Activated effector memory CD4-positive, alpha-beta T cell treated with anti-CD3 and anti-CD28 coated beads, Interleukin-2, amount 50 U/mL, for 16 hours (primary cell): ENCODE measurements at regions not wholly inside any gene's neighbourhood (a gene's known extent, or its start where the extent isn't known, plus 50 kb on each side); places are given as distances from the start of the nearest gene placed in this dataset.
"Not testable (repeated sequence)": the region's sequence is repeated elsewhere in the genome, so short reads cannot be mapped to it uniquely, and the experiment has no call there.

Experiments
- DNase-seq: peaks from one replicate; pipeline ENCODE4 v3.0.0-alpha.2; 2020

DNA sequence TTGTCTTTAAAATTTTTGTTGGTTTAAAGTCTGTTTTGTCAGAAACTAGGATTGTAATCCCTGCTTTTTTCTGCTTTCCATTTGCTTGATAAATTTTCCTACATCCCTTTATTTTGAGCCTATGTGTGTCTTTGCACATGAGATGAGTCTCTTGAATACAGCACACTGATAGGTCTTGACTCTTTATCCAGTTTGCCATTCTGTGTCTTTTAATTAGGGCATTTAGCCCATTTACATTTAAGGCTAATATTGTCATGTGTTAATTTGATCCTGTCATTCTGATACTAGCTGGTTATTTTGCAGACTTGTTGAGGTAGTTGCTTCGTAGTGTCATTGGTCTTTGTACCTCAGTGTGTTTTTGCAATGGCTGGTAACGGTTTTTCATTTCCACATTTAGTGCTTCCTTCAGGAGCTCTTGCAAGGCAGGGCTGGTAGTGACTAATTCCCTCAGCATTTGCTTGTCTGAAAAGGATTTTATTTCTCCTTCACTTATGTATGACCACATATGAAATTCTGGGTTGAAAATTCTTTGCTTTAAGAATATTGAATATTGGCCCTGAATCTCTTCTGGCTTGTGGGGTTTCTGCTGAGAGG, 294.7 kb downstream of the WDR11 start:
- not testable (repeated sequence) for DNase-seq

DNA sequence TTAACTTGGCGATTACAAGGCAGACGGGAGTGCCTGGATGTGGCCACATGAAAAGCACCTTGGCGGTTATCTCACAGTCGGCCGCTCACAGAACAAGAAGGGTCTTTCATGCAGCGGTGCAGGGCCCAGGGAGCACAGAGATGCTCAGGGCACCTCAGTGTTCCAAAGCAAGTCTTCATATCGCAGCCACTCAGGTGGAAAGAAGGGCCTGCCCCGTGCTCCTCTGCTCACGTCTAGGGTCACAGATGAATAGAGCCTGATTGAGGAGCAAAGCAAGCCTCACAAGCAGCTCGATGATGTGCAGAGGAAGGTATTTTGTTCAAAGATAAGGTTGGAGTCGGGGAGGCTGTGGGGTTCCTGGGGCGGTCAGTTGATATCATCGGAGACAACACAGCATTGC, 297.8 kb downstream of the WDR11 start:
- DNase-seq = no peak

DNA sequence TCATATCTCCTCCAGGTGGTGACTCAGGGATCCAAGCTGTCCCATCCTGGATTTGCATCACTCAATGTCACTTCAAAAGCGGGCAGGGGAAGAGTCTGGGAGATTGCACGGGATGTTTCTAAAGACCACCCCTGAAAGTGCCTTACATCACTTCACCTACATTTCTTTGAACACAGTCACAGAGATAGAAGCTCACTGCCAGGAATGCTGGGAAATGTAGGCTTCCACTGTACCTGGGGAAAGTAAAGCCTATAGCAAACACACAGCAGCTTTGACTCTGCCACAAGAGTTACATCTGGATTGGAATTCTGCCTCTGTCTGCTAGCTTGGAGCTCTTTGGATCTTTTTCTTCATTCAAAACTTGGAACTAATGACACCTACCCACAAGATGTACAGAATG, 300.9 kb downstream of the WDR11 start:
- DNase-seq = no peak

DNA sequence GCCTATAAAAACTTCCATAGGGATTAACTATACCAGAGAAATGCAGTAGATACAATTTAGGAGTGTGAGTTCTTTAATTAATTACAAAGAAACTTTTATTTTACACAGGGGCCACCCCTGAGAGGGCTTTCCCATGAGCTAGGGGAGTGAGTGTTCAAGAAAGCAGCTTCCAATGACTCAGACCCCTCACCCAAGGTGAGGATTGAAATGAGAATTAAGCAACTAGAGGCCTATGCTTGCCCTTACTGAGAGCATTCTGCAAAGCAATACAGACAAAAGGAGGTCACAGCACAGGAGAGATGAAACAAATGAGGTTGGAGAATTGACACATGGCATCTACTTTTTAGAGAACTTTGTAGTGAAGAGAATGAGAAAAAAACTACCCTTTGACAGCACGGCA, 301.8 kb downstream of the WDR11 start:
- no peak for DNase-seq

DNA sequence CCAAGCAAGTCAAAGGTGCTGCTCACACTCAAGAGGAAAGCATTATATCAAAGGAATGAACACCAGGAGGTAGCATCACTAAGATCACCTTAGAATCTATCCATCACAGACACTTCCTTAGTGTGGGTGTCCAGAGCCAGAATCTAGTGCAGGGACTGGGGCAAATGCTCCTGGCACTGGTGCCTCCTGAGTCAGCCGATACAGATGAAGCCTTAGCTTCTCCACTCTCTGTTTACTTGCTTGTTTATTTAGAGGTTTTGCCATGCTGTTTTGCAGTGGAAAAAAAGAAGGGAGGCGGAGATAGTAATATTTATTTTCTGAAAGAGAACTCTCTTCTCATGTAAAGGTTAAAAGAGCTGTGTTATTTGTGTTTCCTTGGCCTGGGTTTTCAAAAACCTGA, 303.1 kb downstream of the WDR11 start:
- no peak for DNase-seq

DNA sequence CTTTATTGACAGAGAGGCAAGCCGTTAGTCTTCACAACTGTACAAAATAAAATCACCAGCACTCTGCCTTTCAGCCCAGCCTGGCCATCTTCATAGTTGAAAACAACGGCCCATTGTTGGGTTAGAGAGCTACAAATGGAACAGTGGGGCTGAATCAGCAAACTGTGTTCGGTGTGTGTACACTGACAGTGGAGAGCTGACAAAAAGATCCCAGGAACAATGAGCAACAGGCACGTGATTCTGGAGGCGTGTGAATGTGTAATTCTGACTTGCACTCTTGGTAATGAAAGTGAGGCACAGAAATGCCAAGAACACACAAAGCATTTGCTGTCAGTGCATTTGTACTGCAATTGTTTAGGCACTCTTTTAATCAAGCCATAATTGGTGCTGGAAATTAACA, 303.7 kb downstream of the WDR11 start:
- no peak for DNase-seq

DNA sequence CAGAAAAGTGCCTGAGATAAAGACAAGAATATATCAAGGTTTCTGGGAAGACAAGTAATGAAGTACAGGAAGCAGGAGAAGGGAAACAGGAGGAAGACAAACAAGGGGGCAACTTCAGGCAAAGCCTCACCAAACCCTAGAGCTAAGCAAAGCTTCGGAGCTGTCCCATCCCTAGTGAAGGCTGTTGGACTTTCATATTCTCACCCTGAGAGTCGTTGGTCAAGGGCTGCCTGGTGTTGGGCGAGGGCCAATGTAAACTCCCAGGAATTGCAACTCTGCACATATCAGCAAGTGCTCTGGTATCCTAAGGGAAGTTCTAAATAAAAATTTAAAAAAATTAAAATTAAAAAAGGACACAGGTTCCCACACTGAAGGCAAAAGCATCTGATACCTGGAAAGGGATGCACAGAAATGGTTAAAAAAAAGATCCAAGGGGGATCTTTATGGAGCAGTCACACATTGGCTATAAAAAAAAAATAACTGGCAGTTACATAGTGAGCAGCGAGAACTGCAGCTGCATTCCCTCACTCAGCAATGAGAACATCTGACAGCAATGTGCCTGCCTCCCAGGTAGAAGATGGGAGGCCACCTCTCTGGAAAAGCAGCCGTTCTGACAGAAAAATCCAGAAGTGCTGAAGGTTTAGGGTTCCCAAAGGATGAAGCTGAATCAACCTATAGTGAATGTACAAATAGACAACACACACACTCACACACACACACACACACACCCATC, 304.7 kb downstream of the WDR11 start:
- DNase-seq = no peak

DNA sequence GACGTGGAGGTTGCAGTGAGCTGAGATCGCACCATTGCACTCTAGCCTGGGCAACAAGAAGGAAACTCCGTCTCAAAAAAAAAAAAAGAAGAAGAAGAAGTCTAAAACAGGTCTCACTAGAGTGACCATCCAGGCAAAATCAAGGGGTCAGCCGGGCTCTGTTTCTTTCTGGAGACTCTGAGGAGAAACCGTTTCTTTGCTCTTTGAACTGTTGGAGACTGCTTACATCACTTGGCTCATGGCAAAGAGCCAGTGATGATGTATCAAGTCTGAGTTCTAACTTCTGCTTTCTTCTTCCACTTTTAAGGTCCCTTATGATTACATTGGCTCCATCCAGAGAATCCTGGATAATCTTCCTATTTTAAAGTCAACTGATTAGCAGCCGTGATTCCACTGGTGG, 306.8 kb downstream of the WDR11 start:
- no peak for DNase-seq

DNA sequence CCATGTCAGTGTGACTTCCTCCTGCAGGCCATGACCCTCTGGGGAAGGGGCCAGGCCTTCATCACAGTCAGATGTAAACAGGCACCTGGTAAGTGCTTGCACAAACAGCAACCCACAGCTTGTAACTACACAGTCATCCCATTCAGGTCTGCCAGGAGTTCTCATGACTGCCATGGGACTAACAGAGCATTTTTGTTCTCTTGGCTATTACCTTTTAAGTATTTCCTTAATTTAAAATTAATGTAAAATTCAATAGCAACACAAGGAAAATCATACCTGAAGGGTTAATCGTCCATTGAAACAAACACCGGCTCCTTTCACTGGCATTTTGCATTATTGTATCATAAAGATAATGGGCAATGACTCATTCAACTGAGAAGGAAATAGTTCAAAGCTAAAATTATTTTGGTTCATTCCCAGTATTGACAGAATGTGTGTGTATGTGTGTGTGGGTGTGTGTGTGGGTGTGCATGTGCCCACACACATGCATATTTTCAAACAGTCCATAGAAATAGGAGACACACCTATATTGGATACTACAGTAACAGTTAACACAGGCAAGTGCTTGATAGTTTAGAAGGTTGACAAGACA, 307.9 kb downstream of the WDR11 start:
- no peak for DNase-seq

DNA sequence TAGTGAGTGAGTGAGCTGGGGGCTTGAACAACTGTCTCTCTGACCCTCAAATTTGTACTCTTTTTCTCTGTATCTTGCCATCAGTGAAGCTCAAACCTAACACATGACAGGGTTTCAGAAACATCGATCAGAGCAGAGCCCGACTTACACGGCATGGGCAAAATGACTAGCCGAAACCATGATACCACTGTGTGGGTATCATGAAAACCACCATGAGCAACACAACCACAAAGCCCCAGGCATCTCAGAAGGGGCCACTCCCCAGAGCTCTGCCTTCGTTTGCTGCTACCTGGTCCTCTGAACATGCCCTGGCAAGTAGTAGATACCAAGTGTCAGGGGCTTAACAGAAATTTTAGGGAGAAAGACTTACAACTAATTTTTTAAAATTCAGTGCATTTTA, 308.5 kb downstream of the WDR11 start:
- no peak for DNase-seq

DNA sequence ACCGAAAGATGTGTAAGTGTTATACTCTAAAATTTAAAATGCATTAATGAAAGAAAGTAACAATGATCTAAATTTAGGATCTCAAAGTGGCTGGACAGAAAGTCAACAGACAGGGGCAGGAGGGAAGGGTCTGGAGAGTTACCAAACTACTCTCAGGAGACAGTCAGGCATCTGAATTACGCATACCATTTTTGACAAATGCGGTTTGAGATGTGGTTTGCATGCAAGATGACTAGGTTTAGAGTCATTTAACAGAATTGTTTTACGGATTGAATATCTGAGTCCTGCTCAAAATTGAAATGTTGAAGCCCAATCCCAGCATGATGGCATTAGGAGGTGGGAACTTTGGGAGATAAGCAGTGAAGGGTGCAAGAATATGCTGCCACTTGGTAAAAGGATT, 314.1 kb downstream of the WDR11 start:
- no peak for DNase-seq

DNA sequence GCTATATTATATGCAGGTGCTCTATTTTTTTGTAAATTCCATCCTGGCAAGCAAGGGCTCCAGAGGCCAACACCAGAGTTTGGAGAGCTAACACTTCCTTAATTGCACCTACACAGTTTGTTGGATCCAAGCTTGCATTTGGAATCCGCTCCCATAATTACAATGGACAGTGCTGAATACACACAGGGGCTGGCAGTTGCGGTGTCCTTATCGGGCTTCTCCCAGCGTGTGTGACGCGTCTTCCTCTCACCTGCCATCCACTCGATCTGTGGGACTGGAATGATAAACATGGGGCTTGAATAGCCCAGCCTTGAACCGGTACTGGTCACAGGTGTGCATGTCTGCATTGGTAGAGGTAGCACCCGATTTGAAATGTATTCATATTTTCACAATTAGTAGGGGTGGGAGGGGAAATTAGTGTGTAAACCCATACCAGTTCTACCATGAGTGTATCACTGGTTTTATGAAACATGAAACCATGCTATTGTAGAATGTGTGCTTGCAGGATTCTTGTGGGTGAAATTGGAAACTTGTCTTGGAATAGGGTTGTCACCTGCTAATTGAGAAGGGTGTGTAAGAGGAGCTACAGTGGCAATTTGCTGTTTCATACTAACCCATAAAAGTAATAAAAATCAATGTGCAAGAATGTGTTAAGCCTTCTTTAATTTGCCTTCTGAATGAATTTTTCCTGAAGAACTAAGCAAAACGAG, 316.5 kb downstream of the WDR11 start:
- DNase-seq = no peak

DNA sequence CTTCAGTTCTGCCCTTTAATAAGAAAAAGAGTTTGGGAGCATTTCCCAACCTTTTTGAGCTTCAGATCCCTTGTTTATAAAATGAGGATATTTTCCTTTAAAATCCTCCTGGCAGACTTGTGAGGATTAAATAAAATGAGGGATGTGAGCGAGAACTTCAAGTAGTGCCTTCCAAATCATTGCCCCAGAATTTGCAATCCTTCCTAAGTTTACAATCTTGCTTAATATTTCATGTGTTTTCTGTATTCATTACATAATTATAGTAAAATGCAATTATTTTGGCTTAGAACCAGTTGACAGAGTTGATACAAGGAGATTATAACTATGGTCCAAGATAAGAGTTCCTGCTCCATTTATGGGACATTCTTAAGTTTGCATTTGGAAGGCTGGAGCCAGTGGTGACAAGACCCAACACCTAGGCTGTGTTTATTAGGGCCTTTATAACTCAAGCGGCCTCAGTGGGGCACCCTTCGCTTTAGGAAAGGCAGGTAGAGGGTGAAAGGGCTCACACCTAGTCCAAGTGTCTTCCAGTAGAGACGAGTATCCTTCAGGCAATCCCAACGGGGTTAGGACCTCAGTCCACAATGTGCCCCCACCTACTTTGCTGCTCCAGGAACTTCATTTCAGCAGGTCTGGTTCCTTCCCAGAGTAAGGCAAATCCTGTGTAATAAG, 317.5 kb downstream of the WDR11 start:
- DNase-seq = no peak

DNA sequence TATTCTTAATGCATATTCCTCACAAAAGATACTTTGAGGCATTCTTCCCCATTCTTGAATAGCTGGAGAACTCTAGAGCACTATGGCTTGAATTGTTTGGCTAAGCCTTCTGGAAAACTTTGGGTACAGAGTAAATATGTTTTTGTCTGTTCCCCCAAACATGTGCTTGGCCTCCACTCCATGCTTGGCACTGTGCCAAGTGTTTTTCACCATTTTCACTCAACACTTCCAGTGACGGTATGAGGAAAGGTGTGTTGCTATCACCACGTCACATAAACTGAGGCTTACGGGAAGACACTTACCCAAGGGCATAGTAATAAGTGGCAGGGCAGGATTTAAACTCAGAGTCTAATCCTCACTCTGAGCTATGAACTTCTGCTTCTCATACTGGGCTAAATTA, 318.2 kb downstream of the WDR11 start:
- DNase-seq = no peak

DNA sequence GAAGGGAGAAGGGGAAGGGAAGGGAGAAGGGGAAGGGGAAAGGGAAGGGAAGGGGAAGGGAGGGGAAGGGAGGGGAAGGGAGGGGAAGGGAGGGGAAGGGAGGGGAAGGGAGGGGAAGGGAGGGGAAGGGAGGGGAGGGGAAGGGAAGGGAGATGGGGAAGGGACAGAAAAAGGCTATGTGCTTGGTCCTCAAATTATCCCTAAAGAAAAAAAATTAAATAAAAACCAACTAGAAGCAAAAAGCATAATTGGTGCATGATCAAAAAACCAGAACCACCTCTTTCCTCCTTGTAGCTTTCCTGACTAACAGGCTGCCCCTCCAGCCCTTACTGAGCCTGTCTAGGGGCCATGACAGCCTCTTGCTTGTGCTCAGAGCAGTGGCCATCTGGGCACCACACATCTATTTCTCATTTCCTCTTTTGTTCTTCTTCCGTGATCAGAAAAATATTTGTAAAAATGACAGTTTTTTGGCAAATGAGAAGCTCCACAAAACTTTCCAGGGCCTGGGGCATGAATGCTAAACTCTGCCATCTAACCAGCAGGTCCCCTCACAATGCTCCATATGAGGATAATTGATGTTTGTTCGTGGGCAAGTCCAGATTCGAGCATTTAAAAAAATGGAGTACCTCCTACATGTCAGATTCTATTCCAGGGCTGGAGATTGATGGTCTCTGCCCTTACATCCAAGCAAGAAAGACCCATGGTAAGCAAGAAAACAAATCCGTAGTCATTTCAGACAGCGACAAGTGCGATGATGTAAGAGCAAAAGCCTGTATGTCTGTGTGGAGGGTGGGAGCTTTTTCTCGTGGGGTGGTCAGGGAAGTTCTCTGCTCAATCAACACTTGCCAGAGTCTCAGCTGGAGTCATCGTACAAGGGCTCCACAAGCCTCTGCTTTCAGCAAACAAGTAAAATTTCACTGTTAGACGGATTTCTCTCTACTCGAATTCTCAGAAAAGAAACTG, 320.9 kb downstream of the WDR11 start:
- no peak for DNase-seq

DNA sequence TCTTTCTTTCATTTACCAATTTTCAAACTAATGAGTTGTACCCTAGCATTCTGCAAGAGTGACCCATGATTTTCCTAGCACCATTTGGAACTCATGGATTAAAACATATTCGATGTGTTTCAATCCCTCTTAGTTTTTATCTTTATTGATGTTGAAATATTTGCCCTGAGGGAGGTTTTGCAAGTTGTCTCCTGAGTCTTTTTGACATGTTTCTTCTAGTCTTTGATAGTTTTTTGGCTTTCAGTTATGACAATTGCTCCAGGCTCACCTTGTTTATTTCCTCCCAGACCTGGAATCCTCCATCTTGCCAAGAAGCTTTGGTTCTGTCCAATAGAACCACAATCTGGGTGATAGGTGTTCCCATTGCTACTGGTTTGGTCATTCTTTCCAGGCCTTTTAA, 327.8 kb downstream of the WDR11 start:
- DNase-seq = no peak

DNA sequence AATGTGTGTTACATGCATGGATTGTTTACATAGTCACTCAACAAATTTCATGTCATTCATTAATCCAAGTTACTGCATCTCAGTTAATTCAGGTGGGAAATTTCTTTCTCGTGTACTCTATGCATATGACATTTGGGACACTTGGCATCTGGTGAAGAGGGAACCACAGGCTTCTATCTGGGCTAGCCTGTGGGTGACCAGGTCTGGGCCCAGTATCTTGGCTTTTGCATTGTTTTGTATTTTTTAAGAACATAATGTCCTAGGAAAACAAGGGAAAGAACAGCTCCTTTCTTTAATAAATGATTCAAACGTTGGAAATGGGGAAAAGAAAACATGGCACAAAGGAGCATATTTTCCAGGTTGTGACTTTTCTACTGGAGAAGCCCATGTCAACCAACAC, 331.1 kb downstream of the WDR11 start:
- DNase-seq = no peak

DNA sequence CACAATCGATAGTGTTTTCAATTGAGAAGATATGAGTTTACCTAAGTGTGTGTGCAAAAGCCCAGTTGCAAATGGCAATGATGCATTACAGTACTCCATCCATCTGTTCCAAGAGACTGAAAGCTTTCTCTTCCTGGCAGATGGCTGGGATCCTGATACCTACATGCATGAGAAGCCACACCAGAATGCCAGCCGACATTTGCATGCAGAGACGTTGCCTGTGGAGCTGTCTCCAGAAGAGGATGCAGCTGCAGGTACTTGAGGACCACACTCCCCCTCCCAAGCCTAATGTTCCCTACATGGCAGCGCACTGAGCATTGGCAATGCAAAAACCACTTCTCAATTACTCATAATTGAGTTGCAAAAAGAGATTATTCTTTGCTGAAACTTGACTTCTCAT, 332.1 kb downstream of the WDR11 start:
- DNase-seq = no peak

DNA sequence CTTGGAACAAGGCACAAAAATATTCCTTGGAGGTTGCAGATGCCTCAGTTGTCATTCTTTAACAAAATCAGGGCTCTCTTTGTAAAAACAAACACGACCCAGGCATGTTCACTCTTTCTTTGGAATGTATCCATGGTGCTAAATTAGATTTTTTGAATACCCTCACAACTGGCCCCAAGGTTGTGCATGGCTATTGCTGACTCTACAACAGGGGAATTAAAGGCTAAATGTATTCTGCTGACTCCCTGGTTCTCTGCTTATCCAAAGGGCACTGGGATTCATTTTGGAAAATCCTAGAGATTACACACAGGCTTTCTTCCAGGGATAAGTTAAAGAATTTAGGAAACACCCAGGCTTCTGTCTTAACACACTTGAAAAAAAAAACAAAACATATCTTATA, 332.5 kb downstream of the WDR11 start:
- no peak for DNase-seq

DNA sequence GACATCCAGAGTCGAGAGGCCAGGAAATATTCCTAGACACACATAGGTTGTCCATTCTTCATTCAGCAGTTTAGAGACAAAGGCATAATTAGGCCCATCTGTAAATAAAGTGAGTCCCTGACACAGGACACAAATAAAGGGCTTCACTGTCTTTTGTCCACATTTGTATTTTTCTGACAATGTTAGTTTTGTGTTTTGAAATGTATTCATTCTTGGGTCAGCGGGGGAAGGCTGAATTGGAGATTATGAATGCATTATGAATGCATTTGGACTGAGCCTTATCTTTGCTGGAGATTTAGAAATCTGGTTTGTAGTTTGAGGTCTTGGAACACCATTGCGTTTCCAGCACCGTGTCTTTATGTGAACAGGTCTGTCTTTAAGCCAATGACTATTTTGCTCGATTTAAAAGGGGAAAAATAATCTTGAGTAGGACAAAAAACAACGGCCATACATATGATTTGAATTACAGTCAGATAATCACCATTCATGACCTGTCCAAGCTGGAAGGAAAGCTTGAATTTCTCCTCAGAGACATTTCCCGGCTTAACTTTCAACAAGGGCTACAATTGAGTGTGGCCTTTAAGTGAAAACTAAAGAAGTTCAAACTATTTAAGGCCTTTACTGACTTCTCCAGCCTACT, 334.8 kb downstream of the WDR11 start:
- DNase-seq = no peak

DNA sequence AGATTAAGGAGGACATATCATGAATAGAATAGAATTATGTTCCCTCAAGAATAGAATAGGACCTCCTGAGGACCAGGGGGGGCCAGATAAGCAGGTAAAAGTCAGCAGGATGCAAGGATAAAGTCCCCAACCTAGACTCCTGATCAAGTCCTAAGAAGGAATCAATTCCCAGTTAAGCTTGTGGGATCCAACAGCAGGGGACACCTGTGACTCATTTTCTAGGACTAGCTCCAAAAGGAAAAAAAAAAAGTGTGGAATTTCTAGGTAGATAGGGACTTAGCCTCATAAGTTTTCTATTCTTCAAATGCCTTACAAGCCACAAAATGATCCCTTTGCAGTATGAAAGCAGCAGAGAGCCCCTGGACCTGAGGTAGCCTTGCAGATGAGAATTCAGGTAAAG, 336.2 kb downstream of the WDR11 start:
- DNase-seq = no peak

DNA sequence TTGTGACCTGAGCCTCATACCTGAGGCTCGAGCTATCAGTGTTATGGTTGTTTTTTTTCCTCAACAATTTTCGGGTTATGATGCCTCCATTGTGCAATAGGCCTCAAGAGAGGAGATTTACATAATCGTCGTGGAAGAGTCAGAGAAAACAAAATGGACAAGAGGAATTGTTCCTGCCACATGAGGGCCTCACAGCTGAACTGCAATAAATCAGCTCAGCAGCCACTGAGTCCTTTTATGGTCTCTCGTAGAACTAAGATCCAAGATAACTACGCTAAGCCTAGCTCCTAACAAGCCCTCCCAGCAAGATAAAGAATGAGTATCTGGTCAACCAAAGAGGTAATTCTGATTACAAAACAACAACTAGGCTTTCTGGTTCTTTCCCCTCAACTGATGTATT, 336.8 kb downstream of the WDR11 start:
- DNase-seq = no peak
